ENCODE measurements at regions not wholly inside any gene's neighbourhood (a gene's known extent, or its start where the extent isn't known, plus 50 kb on each side); places are given as distances from the start of the nearest gene placed in this dataset.
"Not testable (repeated sequence)": the region's sequence is repeated elsewhere in the genome, so short reads cannot be mapped to it uniquely, and the experiment has no call there.

GRCh38 chr5:60494144-60494543 is 205.8 kb downstream of the DEPDC1B start:
- H3K27me3 ChIP-seq (ENCODE audit: control insufficient read depth in 1 of 2, insufficient read depth in 2 of 2, low read length in 2 of 2), result no peaks in the 10 kb centered on the region
- intact Hi-C loops (cut with DNase I, micrococcal nuclease), result no loop called here
- no peak overlapping the region for H3K4me3 ChIP-seq (ENCODE audit: low read length)
- H3K36me3 Mint-ChIP-seq (ENCODE audit: low read depth), result no peaks in the 10 kb centered on the region
- H3K27ac ChIP-seq (ENCODE audit: low read depth in 1 of 2, low read length in 2 of 2), result no peak overlapping the region
- no peak for TF ChIP-seq CTCF (IDR thresholded peaks at IDR 0.05)
- H3K4me1 ChIP-seq (ENCODE audit: insufficient read depth, low read length), result no peaks in the 10 kb centered on the region
- POLR2A ChIA-PET, result no interaction called here
- no peak for DNase-seq
- no peaks in the 10 kb centered on the region for H3K27me3 Mint-ChIP-seq
- H3K4me3 Mint-ChIP-seq, result no peak overlapping the region
- H3K4me1 Mint-ChIP-seq (ENCODE audit: low read depth), result no peaks in the 10 kb centered on the region
- CTCF ChIA-PET, result no interaction called here
- no peak overlapping the region for H3K27ac Mint-ChIP-seq
- no peak for ATAC-seq (ENCODE audit: poor library complexity)
- peaks cover 0 to 3% of the 10 kb centered on the region in 2 experiments for H3K9me3 ChIP-seq (ENCODE audit: control insufficient read depth in 1 of 2, insufficient read depth in 1 of 2, low read length in 2 of 2)
- no peaks in the 10 kb centered on the region for H3K36me3 ChIP-seq (ENCODE audit: insufficient read depth, low read length)
- H3K9me3 Mint-ChIP-seq, result no peaks in the 10 kb centered on the region

- CTCF ChIA-PET, result no interaction called here
- Histone ChIP-seq H3K27ac (ENCODE audit: low read depth in 1 of 2, low read length in 2 of 2) (no peak overlapping the region), H3K36me3 (ENCODE audit: insufficient read depth, low read length) (no peaks in the 10 kb centered on the region), H3K4me1 (ENCODE audit: insufficient read depth, low read length) (no peaks in the 10 kb centered on the region), H3K4me3 (ENCODE audit: low read length) (no peak overlapping the region), H3K9me3 (ENCODE audit: control insufficient read depth in 1 of 2, insufficient read depth in 1 of 2, low read length in 2 of 2) (peaks cover 0 to 1% of the 10 kb centered on the region in 2 experiments), H3K27me3 (ENCODE audit: control insufficient read depth in 1 of 2, insufficient read depth in 2 of 2, low read length in 2 of 2) (no peaks in the 10 kb centered on the region)
- no peak overlapping the region for H3K27ac Mint-ChIP-seq
- H3K4me3 Mint-ChIP-seq, result no peak overlapping the region
- DNase-seq, result no peak
- H3K4me1 Mint-ChIP-seq (ENCODE audit: low read depth), result no peaks in the 10 kb centered on the region
- POLR2A ChIA-PET, result no interaction called here
- TF ChIP-seq CTCF (IDR thresholded peaks at IDR 0.05), result no peak
- H3K9me3 Mint-ChIP-seq, result no peaks in the 10 kb centered on the region
- no peaks in the 10 kb centered on the region for H3K27me3 Mint-ChIP-seq
- no peak for ATAC-seq (ENCODE audit: poor library complexity)
- H3K36me3 Mint-ChIP-seq (ENCODE audit: low read depth), result no peaks in the 10 kb centered on the region
- intact Hi-C loops (cut with DNase I, micrococcal nuclease), result no loop called here
Observed at GRCh38 chr5:60493372-60493771, 206.6 kb downstream of the DEPDC1B start.

GRCh38 chr5:60492958-60493357 is 207.0 kb downstream of the DEPDC1B start:
- Mint-ChIP-seq H3K27me3 (no peaks in the 10 kb centered on the region), H3K4me3 (no peak overlapping the region), H3K9me3 (no peaks in the 10 kb centered on the region), H3K36me3 (ENCODE audit: low read depth) (no peaks in the 10 kb centered on the region), H3K27ac (no peak overlapping the region), H3K4me1 (ENCODE audit: low read depth) (no peaks in the 10 kb centered on the region)
- no peaks in the 10 kb centered on the region for H3K36me3 ChIP-seq (ENCODE audit: insufficient read depth, low read length)
- CTCF ChIA-PET, result no interaction called here
- no peaks in the 10 kb centered on the region for H3K4me1 ChIP-seq (ENCODE audit: insufficient read depth, low read length)
- no peaks in the 10 kb centered on the region for H3K27me3 ChIP-seq (ENCODE audit: control insufficient read depth in 1 of 2, insufficient read depth in 2 of 2, low read length in 2 of 2)
- DNase-seq, result no peak
- H3K9me3 ChIP-seq (ENCODE audit: control insufficient read depth in 1 of 2, insufficient read depth in 1 of 2, low read length in 2 of 2), result no peaks in the 10 kb centered on the region
- intact Hi-C loops (cut with DNase I, micrococcal nuclease), result no loop called here
- POLR2A ChIA-PET, result no interaction called here
- no peak overlapping the region for H3K4me3 ChIP-seq (ENCODE audit: low read length)
- no peak overlapping the region for H3K27ac ChIP-seq (ENCODE audit: low read depth in 1 of 2, low read length in 2 of 2)
- TF ChIP-seq CTCF (IDR thresholded peaks at IDR 0.05), result no peak
- ATAC-seq (ENCODE audit: poor library complexity), result no peak

GRCh38 chr5:60492358-60492757 is 207.6 kb downstream of the DEPDC1B start:
- POLR2A ChIA-PET; H3K27ac Mint-ChIP-seq; CTCF ChIA-PET; H3K27me3 Mint-ChIP-seq; H3K9me3 Mint-ChIP-seq; H3K4me1 ChIP-seq (ENCODE audit: insufficient read depth, low read length); H3K36me3 ChIP-seq (ENCODE audit: insufficient read depth, low read length); intact Hi-C loops (cut with DNase I, micrococcal nuclease); H3K9me3 ChIP-seq (ENCODE audit: control insufficient read depth in 1 of 2, insufficient read depth in 1 of 2, low read length in 2 of 2); H3K4me3 Mint-ChIP-seq; H3K36me3 Mint-ChIP-seq (ENCODE audit: low read depth); H3K27me3 ChIP-seq (ENCODE audit: control insufficient read depth in 1 of 2, insufficient read depth in 2 of 2, low read length in 2 of 2); DNase-seq; H3K27ac ChIP-seq (ENCODE audit: low read depth in 1 of 2, low read length in 2 of 2); ATAC-seq (ENCODE audit: poor library complexity); H3K4me3 ChIP-seq (ENCODE audit: low read length); H3K4me1 Mint-ChIP-seq (ENCODE audit: low read depth): not testable (repeated sequence)
